Lung (tissue), 11 donors: ENCODE measurements at regions not wholly inside any gene's neighbourhood (a gene's known extent, or its start where the extent isn't known, plus 50 kb on each side); places are given as distances from the start of the nearest gene placed in this dataset.
A peak's percentile ranks its signal among the peaks of the same experiment; 100 is the strongest.
"Not testable (repeated sequence)": the region's sequence is repeated elsewhere in the genome, so short reads cannot be mapped to it uniquely, and the experiment has no call there.

Source experiments
- ATAC-seq: fragments of 200-7000 bp; cut with Tn5 transposase; one replicate; pipeline ENCODE4 v1.9.1; 2020; ENCODE audit warnings: moderate number of reproducible peaks; ENCODE audit not compliant: insufficient read depth, low FRiP score
- DNase-seq, 3 donors: peaks; one replicate each; pipeline ENCODE4 v3.0.0-alpha.2; 2013 to 2017
- H3K27ac ChIP-seq, 2 donors: one replicate each; pipeline ENCODE4 v1.5.1; 2013; ENCODE audit warnings: mild to moderate bottlenecking in 2 of 2, moderate library complexity in 2 of 2, control low read depth in 1 of 2, inconsistent platforms in 1 of 2, low read depth in 1 of 2, low read length in 1 of 2
- H3K27me3 ChIP-seq, 3 donors: one replicate each; pipeline ENCODE4 v1.5.1; 2013; ENCODE audit warnings: low read length in 2 of 3; ENCODE audit not compliant: control insufficient read depth in 3 of 3, insufficient read depth in 3 of 3
- H3K36me3 ChIP-seq, 4 donors: one replicate each; pipeline ENCODE4 v1.5.1; 2013; ENCODE audit warnings: low read length in 4 of 4, mild to moderate bottlenecking in 1 of 4, moderate library complexity in 1 of 4; ENCODE audit not compliant: control insufficient read depth in 4 of 4, insufficient read depth in 4 of 4
- H3K4me1 ChIP-seq, 5 donors: one replicate each; pipeline ENCODE4 v1.5.1; 2013; ENCODE audit warnings: low read length in 5 of 5, mild to moderate bottlenecking in 2 of 5, moderate library complexity in 1 of 5; ENCODE audit not compliant: control insufficient read depth in 5 of 5, insufficient read depth in 5 of 5
- H3K4me3 ChIP-seq: one replicate; pipeline ENCODE4 v1.5.1; 2013; ENCODE audit warnings: mild to moderate bottlenecking, control low read depth, moderate library complexity
- H3K9ac ChIP-seq, 2 donors: one replicate each; pipeline ENCODE4 v1.5.1; 2013; ENCODE audit warnings: low read length in 2 of 2, control low read depth in 1 of 2; ENCODE audit not compliant: insufficient read depth in 1 of 2
- H3K9me3 ChIP-seq, 4 donors: one replicate each; pipeline ENCODE4 v1.5.1; 2013; ENCODE audit warnings: low read length in 3 of 4, mild to moderate bottlenecking in 1 of 4, moderate library complexity in 1 of 4; ENCODE audit not compliant: control insufficient read depth in 4 of 4, insufficient read depth in 3 of 4
- WGBS, 2 donors: extraction: QIAGEN DNeasy Blood & Tissue Kit; methylation state at CpG; one replicate each; pipeline ENCODE4 v1.1.7; 2013; 5-methylcytosine and 5-hydroxymethylcytosine counted together
- TF ChIP-seq, protein P1 (sequence below): IDR thresholded peaks from 2 replicates; pipeline ENCODE4 v1.5.1; 2012; ENCODE audit warnings: mild to moderate bottlenecking; ENCODE audit errors: control extremely low read depth, extremely low read depth
- donor health status: control.
- donor health status: control.
- donor health status: Bipolar disorder and iron deficiency.
- donor health status: healthy.
- donor health status: DM: yes; HTN: yes; CAD: no.

DNA sequence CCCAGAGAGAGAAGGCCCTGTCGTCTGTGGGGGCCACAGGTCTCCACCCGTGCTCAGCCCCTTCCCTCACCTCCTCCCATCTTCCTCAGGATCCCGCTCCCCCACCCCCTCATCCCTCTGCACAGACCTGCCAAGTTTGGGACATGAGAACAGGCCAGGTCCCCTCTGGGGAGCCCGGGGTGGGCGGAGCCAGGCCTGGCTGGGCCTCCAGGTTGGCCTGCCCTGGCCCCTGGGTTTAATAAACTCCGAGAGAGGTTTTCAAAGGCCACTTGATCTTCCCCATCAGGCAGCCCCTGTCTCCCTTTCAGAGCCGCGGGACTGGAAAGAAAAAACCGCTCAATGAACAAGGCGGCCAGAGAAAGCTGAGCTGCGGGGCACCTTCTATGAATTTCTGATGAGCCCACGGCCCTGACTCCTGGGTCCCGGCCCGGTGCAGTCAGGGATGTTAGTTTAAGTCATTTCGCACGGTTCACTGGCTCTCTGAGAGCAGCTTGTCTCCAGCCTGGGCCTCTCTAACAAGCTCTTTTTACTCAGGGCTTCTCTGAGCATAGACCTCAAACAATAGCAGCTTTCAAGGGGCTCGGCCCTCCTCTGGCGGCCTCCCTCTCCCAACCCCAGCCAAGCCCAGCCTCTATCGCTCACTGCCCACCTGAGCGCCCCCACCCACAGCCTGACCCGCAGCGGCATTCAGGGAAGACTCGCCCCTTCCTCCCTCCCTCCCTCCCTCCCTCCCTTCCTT, 64.8 kb downstream of the RPUSD4 start:
- H3K36me3 ChIP-seq = no peaks in the 10 kb centered on the region
- WGBS, 2 donors = 55 to 60% methylated on average over 23 of the region's 23 CpGs
- peaks cover 0 to 4% (median 0%) of the 10 kb centered on the region in 4 donors for H3K9me3 ChIP-seq
- no peaks in the 10 kb centered on the region for H3K27me3 ChIP-seq
- peaks cover 0 to 25% (median 2%) of the 10 kb centered on the region in 5 donors for H3K4me1 ChIP-seq
- no peak overlapping the region for H3K27ac ChIP-seq
- H3K9ac ChIP-seq = peak overlapping the region in 1 of 2 donors; percentile 23
- TF ChIP-seq, protein P1, sequence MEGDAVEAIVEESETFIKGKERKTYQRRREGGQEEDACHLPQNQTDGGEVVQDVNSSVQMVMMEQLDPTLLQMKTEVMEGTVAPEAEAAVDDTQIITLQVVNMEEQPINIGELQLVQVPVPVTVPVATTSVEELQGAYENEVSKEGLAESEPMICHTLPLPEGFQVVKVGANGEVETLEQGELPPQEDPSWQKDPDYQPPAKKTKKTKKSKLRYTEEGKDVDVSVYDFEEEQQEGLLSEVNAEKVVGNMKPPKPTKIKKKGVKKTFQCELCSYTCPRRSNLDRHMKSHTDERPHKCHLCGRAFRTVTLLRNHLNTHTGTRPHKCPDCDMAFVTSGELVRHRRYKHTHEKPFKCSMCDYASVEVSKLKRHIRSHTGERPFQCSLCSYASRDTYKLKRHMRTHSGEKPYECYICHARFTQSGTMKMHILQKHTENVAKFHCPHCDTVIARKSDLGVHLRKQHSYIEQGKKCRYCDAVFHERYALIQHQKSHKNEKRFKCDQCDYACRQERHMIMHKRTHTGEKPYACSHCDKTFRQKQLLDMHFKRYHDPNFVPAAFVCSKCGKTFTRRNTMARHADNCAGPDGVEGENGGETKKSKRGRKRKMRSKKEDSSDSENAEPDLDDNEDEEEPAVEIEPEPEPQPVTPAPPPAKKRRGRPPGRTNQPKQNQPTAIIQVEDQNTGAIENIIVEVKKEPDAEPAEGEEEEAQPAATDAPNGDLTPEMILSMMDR = no peak
- H3K4me3 ChIP-seq = no peak overlapping the region
- ATAC-seq = no peak
- peak; percentile 44 to 72 (median 55) for DNase-seq

DNA sequence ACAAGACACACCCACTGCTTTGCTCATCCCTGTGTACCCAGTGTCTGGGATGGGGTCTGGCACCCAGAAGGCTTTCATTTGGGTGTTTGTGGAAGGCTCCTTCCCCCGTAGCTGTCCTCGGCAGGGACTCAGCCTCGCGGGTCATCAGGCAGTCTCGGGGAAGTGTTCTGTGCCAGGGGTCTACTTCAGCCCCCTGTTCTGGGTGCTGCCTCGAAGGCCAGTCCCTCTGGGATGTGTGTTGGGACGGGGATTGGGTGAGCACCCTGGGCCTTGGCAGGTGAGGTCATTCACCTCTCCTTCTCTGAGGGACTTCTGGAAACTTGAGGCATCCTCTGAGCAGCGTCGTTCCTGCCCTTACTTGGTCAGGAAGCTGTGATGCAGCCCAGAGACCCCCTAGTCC, 65.5 kb downstream of the RPUSD4 start:
- no peak for ATAC-seq
- TF ChIP-seq, protein P1 = no peak
- peaks cover 0 to 31% (median 8%) of the 10 kb centered on the region in 5 donors for H3K4me1 ChIP-seq
- no peak overlapping the region for H3K27ac ChIP-seq
- WGBS, 2 donors = 77 to 79% methylated on average over 9 of the region's 9 CpGs
- DNase-seq = no peak
- H3K9ac ChIP-seq = no peak overlapping the region
- H3K4me3 ChIP-seq = no peak overlapping the region
- H3K36me3 ChIP-seq = no peaks in the 10 kb centered on the region
- H3K9me3 ChIP-seq = no peaks in the 10 kb centered on the region
- H3K27me3 ChIP-seq = no peaks in the 10 kb centered on the region

DNA sequence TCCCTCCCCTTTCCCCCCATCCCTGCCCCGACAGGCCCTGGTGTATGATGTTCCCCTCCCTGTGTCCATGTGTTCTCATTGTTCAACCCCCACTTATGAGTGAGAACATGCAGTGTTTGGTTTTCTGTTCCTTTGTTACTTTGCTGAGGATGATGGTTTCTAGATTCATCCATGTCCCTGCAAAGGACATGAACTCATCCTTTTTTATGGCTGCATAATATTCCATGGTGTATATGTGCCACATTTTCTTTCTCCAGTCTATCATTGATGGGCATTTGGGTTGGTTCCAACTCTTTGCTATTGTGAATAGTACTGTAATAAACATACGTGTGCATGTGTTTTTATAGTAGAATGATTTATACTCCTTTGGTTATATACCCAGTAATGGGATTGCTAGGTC, 68.0 kb downstream of the RPUSD4 start:
- H3K4me3 ChIP-seq, H3K9me3 ChIP-seq, H3K27me3 ChIP-seq, H3K9ac ChIP-seq, ATAC-seq, DNase-seq, H3K27ac ChIP-seq, H3K36me3 ChIP-seq: not testable (repeated sequence)
- WGBS, 2 donors = 87 to 94% methylated on average over 2 of the region's 2 CpGs
- H3K4me1 ChIP-seq = peaks cover 0 to 46% (median 28%) of the 10 kb centered on the region in 5 donors

DNA sequence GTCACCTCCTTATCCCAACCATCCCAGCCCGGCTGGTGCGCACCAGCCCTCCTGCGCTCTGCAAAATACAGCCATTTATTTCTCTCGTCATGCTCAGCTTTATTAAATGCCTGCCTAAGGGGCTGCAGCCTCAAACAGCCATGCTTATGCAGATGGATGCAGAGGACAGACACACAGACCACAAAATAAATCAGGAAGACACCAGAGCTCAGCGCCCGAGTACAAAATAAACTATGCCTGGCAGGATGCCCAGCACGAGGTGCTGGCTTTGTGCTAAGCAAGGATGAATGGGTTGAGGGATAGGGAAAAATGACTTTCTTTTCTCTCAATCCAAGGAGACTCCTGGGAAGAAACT, 70.5 kb downstream of the RPUSD4 start:
- Histone ChIP-seq H3K27ac (peak overlapping the region in 1 of 2 donors; percentile 57), H3K36me3 (no peaks in the 10 kb centered on the region), H3K4me3 (no peak overlapping the region), H3K9ac (no peak overlapping the region), H3K4me1 (peaks cover 0 to 58% (median 30%) of the 10 kb centered on the region in 5 donors), H3K9me3 (no peaks in the 10 kb centered on the region), H3K27me3 (no peaks in the 10 kb centered on the region)
- 13 to 25% methylated on average over 7 of the region's 7 CpGs for WGBS, 2 donors
- ATAC-seq (no peak), DNase-seq (peak; percentile 77 to 88 (median 84))
- TF ChIP-seq, protein P1 = no peak
